Hepatocyte (in vitro differentiated cells): ENCODE measurements at regions not wholly inside any gene's neighbourhood (a gene's known extent, or its start where the extent isn't known, plus 50 kb on each side); places are given as distances from the start of the nearest gene placed in this dataset.
A peak's percentile ranks its signal among the peaks of the same experiment; 100 is the strongest.

Experiments used
- DNase-seq: peaks from one replicate; pipeline ENCODE4 v3.0.0-alpha.2; 2016; ENCODE audit warnings: low spot score
- H2AFZ ChIP-seq: fragments of 200-600 bp; sonication (generic); 2 replicates; pipeline ENCODE4 v1.6.0; 2016; ENCODE audit warnings: antibody characterized with exemption, mild to moderate bottlenecking
- H3K27ac ChIP-seq: fragments of 200-600 bp; sonication (generic); 2 replicates; pipeline ENCODE4 v1.5.1; 2016; ENCODE audit warnings: mild to moderate bottlenecking
- H3K27me3 ChIP-seq: fragments of 200-600 bp; sonication (generic); 2 replicates; pipeline ENCODE4 v1.6.1; 2016
- H3K36me3 ChIP-seq: fragments of 200-600 bp; sonication (generic); replicated peaks from 2 replicates; pipeline ENCODE4 v1.5.1; 2016; ENCODE audit warnings: low read depth; ENCODE audit not compliant: insufficient read depth
- H3K4me1 ChIP-seq: fragments of 200-600 bp; sonication (generic); 2 replicates; pipeline ENCODE4 v1.5.1; 2016; ENCODE audit warnings: mild to moderate bottlenecking, moderate library complexity; ENCODE audit not compliant: insufficient read depth
- H3K4me2 ChIP-seq: fragments of 200-600 bp; sonication (generic); 2 replicates; pipeline ENCODE4 v1.6.0; 2016
- H3K4me3 ChIP-seq: fragments of 200-600 bp; sonication (generic); 2 replicates; pipeline ENCODE4 v1.5.1; 2016; ENCODE audit warnings: mild to moderate bottlenecking
- H3K79me2 ChIP-seq: fragments of 200-600 bp; sonication (generic); 2 replicates; pipeline ENCODE4 v1.6.0; 2017; ENCODE audit warnings: mild to moderate bottlenecking
- H3K9me2 ChIP-seq: fragments of 200-600 bp; sonication (generic); replicated peaks from 2 replicates; pipeline ENCODE4 v1.6.0; 2017; ENCODE audit warnings: mild to moderate bottlenecking; ENCODE audit not compliant: insufficient read depth
- H3K9me3 ChIP-seq: fragments of 200-600 bp; sonication (generic); 2 replicates; pipeline ENCODE4 v1.5.1; 2016; ENCODE audit warnings: low read depth, mild to moderate bottlenecking
- H4K20me1 ChIP-seq: fragments of 200-600 bp; sonication (generic); 2 replicates; pipeline ENCODE4 v1.6.0; 2016; ENCODE audit warnings: mild to moderate bottlenecking; ENCODE audit not compliant: insufficient read depth, poor library complexity, severe bottlenecking
- CTCF ChIP-seq: fragments of 200-600 bp; sonication (generic); IDR thresholded peaks from 2 replicates; pipeline ENCODE4 v1.5.1; 2016; ENCODE audit warnings: antibody characterized with exemption, mild to moderate bottlenecking; ENCODE audit not compliant: poor library complexity
- EZH2 ChIP-seq: fragments of 200-600 bp; sonication (generic); IDR thresholded peaks from 2 replicates; pipeline ENCODE4 v1.6.1; 2016; ENCODE audit warnings: antibody characterized with exemption, mild to moderate bottlenecking, borderline replicate concordance
- EZH2phosphoT487 ChIP-seq: fragments of 200-600 bp; sonication (generic); IDR thresholded peaks from one replicate; pipeline ENCODE4 v1.6.1; 2018; ENCODE audit warnings: antibody characterized with exemption, mild to moderate bottlenecking, low read depth, moderate library complexity; ENCODE audit not compliant: unreplicated experiment, severe bottlenecking
- WGBS: methylation state at CpG from one replicate; pipeline ENCODE4 v1.1.6; 2016; ENCODE audit warnings: low lambda C conversion rate; ENCODE audit errors: missing lambda C conversion rate; 5-methylcytosine and 5-hydroxymethylcytosine counted together

GRCh38 chr10:28984431-28984830 lies 304.4 kb upstream of the LYZL1 start:
- H3K27ac ChIP-seq, result peak overlapping the region; percentile 51
- TF ChIP-seq CTCF, result no peak
- no peak for TF ChIP-seq EZH2phosphoT487
- no peak for TF ChIP-seq EZH2
- peak; percentile 80 for DNase-seq
- H3K27me3 ChIP-seq, result no peaks in the 10 kb centered on the region
- H3K4me1 ChIP-seq, result no peaks in the 10 kb centered on the region
- H4K20me1 ChIP-seq, result no peaks in the 10 kb centered on the region
- peak overlapping the region; percentile 13 for H3K4me2 ChIP-seq
- WGBS, result 58% methylated on average over 6 of the region's 6 CpGs
- no peaks in the 10 kb centered on the region for H3K79me2 ChIP-seq
- no peaks in the 10 kb centered on the region for H3K36me3 ChIP-seq
- no peak overlapping the region for H3K4me3 ChIP-seq
- no peaks in the 10 kb centered on the region for H3K9me3 ChIP-seq
- H2AFZ ChIP-seq, result peak overlapping the region; percentile 62
- no peaks in the 10 kb centered on the region for H3K9me2 ChIP-seq

- 93% methylated on average over 8 of the region's 8 CpGs for WGBS
- TF ChIP-seq CTCF (no peak), EZH2phosphoT487 (no peak), EZH2 (no peak)
- H3K4me2 ChIP-seq, result no peak overlapping the region
Observed at GRCh38 chr10:28985137-28985885, 303.6 kb upstream of the LYZL1 start.

GRCh38 chr10:28986117-28986792 lies 302.6 kb upstream of the LYZL1 start:
- no peaks in the 10 kb centered on the region for H3K4me1 ChIP-seq
- no peaks in the 10 kb centered on the region for H3K9me3 ChIP-seq
- no peaks in the 10 kb centered on the region for H3K9me2 ChIP-seq
- no peaks in the 10 kb centered on the region for H3K36me3 ChIP-seq
- 92% methylated on average over 11 of the region's 11 CpGs for WGBS
- H3K79me2 ChIP-seq, result no peaks in the 10 kb centered on the region
- TF ChIP-seq EZH2, result no peak
- no peak for TF ChIP-seq EZH2phosphoT487
- no peak for TF ChIP-seq CTCF
- no peak for DNase-seq
- H2AFZ ChIP-seq, result no peak overlapping the region
- H3K27me3 ChIP-seq, result no peaks in the 10 kb centered on the region
- H3K4me2 ChIP-seq, result no peak overlapping the region
- H4K20me1 ChIP-seq, result no peaks in the 10 kb centered on the region
- H3K4me3 ChIP-seq, result no peak overlapping the region
- H3K27ac ChIP-seq, result no peak overlapping the region

More at GRCh38 chr10:28985137-28985885, 303.6 kb upstream of the LYZL1 start:
- H3K79me2 ChIP-seq, result no peaks in the 10 kb centered on the region
- H3K4me3 ChIP-seq, result no peak overlapping the region
- no peaks in the 10 kb centered on the region for H4K20me1 ChIP-seq
- no peaks in the 10 kb centered on the region for H3K27me3 ChIP-seq
- no peak for DNase-seq
- H3K9me3 ChIP-seq, result no peaks in the 10 kb centered on the region
- H3K27ac ChIP-seq, result no peak overlapping the region
- no peaks in the 10 kb centered on the region for H3K4me1 ChIP-seq
- no peak overlapping the region for H2AFZ ChIP-seq
- H3K9me2 ChIP-seq, result no peaks in the 10 kb centered on the region
- H3K36me3 ChIP-seq, result no peaks in the 10 kb centered on the region
